ENCODE measurements at regions not wholly inside any gene's neighbourhood (a gene's known extent, or its start where the extent isn't known, plus 50 kb on each side); places are given as distances from the start of the nearest gene placed in this dataset.

GRCh38 chr9:99682870-99683269 lies 138.8 kb upstream of the NR4A3 start:
- WGBS (ENCODE audit: low lambda C conversion rate): 15% methylated on average over 2 of the region's 2 CpGs
- Histone ChIP-seq H3K9me2 (no peaks in the 10 kb centered on the region), H3K27ac (ENCODE audit: low read depth in 2 of 2, low read length in 1 of 2) (no peak overlapping the region), H3K4me3 (ENCODE audit: low read depth in 2 of 2, low read length in 1 of 2) (no peak overlapping the region), H3K4me1 (ENCODE audit: control insufficient read depth in 1 of 2, insufficient read depth in 2 of 2, low read depth in 1 of 2, low read length in 1 of 2) (no peaks in the 10 kb centered on the region; a peak in 1 of 4 replicates), H3K9me3 (no peaks in the 10 kb centered on the region), H3K9ac (no peak overlapping the region), H3K4me2 (no peak overlapping the region), H3K79me2 (ENCODE audit: insufficient read depth) (no peaks in the 10 kb centered on the region), H3K27me3 (ENCODE audit: insufficient read depth) (no peaks in the 10 kb centered on the region), H4K20me1 (ENCODE audit: insufficient read depth) (no peaks in the 10 kb centered on the region), H2AFZ (ENCODE audit: low read depth) (no peak overlapping the region), H3K36me3 (replicated peaks in 1 of 2; ENCODE audit: control insufficient read depth in 1 of 2, insufficient read depth in 2 of 2, low read length in 1 of 2) (no peaks in the 10 kb centered on the region), H3F3A (replicated peaks; ENCODE audit: insufficient read depth) (no peaks in the 10 kb centered on the region)
- no peak for TF ChIP-seq JUND (IDR thresholded peaks at IDR 0.05)
- TF ChIP-seq IRF3 (IDR thresholded peaks at IDR 0.05; ENCODE audit: low read depth, low read length): no peak
- no peak for TF ChIP-seq GATA2 (CRISPR knock-in tag; IDR thresholded peaks at IDR 0.05)
- TF ChIP-seq POLR2AphosphoS5 (IDR thresholded peaks at IDR 0.05; ENCODE audit: low read depth, low read length): no peak
- TF ChIP-seq TCF12 (IDR thresholded peaks at IDR 0.05): no peak
- TF ChIP-seq GABPA (IDR thresholded peaks at IDR 0.05; ENCODE audit: low read depth): no peak
- no peak for TF ChIP-seq RAD21 (IDR thresholded peaks at IDR 0.05; ENCODE audit: low read length)
- TF ChIP-seq PBX3 (IDR thresholded peaks at IDR 0.05): no peak
- ChIA-PET POLR2A (no interaction called here), CTCF (no interaction called here)
- DNase-seq: no peak

GRCh38 chr9:99690573-99690972 lies 131.1 kb upstream of the NR4A3 start:
- Histone ChIP-seq H3K9me3 (no peaks in the 10 kb centered on the region), H3K4me3 (ENCODE audit: low read depth in 2 of 2, low read length in 1 of 2) (no peak overlapping the region), H3K27me3 (ENCODE audit: insufficient read depth) (no peaks in the 10 kb centered on the region), H3K27ac (ENCODE audit: low read depth in 2 of 2, low read length in 1 of 2) (no peak overlapping the region), H3K36me3 (replicated peaks in 1 of 2; ENCODE audit: control insufficient read depth in 1 of 2, insufficient read depth in 2 of 2, low read length in 1 of 2) (no peaks in the 10 kb centered on the region), H3K9ac (no peak overlapping the region), H4K20me1 (ENCODE audit: insufficient read depth) (no peaks in the 10 kb centered on the region), H3K4me1 (ENCODE audit: control insufficient read depth in 1 of 2, insufficient read depth in 2 of 2, low read depth in 1 of 2, low read length in 1 of 2) (no peaks in the 10 kb centered on the region), H3K4me2 (no peak overlapping the region), H3K9me2 (no peaks in the 10 kb centered on the region), H2AFZ (ENCODE audit: low read depth) (no peak overlapping the region), H3K79me2 (ENCODE audit: insufficient read depth) (no peaks in the 10 kb centered on the region), H3F3A (replicated peaks; ENCODE audit: insufficient read depth) (no peaks in the 10 kb centered on the region)
- CTCF ChIA-PET: no interaction called here
- TF ChIP-seq USF2 (IDR thresholded peaks at IDR 0.05; ENCODE audit: borderline replicate concordance, low read depth, low read length): no peak
- no peak for TF ChIP-seq EZH2phosphoT487 (IDR thresholded peaks at IDR 0.05; ENCODE audit: borderline replicate concordance, low read depth)
- no peak for TF ChIP-seq MXI1 (IDR thresholded peaks at IDR 0.05; ENCODE audit: low read depth, low read length)
- no peak for TF ChIP-seq RFX5 (IDR thresholded peaks at IDR 0.05; ENCODE audit: low read length)
- TF ChIP-seq SMC3 (IDR thresholded peaks at IDR 0.05; ENCODE audit: low read depth, low read length): no peak
- no peak for TF ChIP-seq FOSL2 (IDR thresholded peaks at IDR 0.05; ENCODE audit: borderline replicate concordance, low read depth)
- no peak for TF ChIP-seq MAX (IDR thresholded peaks at IDR 0.05; ENCODE audit: low read depth)
- no peak for TF ChIP-seq EP300 (IDR thresholded peaks at IDR 0.05; ENCODE audit: borderline replicate concordance in 1 of 2, low read depth in 1 of 2, low read length in 1 of 2)
- TF ChIP-seq GABPA (IDR thresholded peaks at IDR 0.05; ENCODE audit: low read depth): no peak
- no peak for TF ChIP-seq FOXJ3 (CRISPR knock-in tag; IDR thresholded peaks at IDR 0.05)
- TF ChIP-seq POLR2AphosphoS5 (IDR thresholded peaks at IDR 0.05; ENCODE audit: low read depth, low read length): no peak
- no peak for TF ChIP-seq NFIC (IDR thresholded peaks at IDR 0.05; ENCODE audit: borderline replicate concordance)
- no peak for TF ChIP-seq FOXM1 (IDR thresholded peaks at IDR 0.05; ENCODE audit: low read depth)
- TF ChIP-seq TAF1 (IDR thresholded peaks at IDR 0.05; ENCODE audit: borderline replicate concordance, low read depth, low read length): no peak
- TF ChIP-seq ELF1 (IDR thresholded peaks at IDR 0.05): no peak
- TF ChIP-seq CHD2 (IDR thresholded peaks at IDR 0.05; ENCODE audit: low read length, partially characterized antibody): no peak
- no peak for TF ChIP-seq RXRA (IDR thresholded peaks at IDR 0.05; ENCODE audit: borderline replicate concordance, low read depth)
- TF ChIP-seq JUND (IDR thresholded peaks at IDR 0.05): no peak
- no peak for TF ChIP-seq IRF3 (IDR thresholded peaks at IDR 0.05; ENCODE audit: low read depth, low read length)
- DNase-seq: no peak
- 70% methylated on average over 4 of the region's 4 CpGs for WGBS (ENCODE audit: low lambda C conversion rate)
- POLR2A ChIA-PET: no interaction called here
